ENCODE measurements at regions not wholly inside any gene's neighbourhood (a gene's known extent, or its start where the extent isn't known, plus 50 kb on each side); places are given as distances from the start of the nearest gene placed in this dataset.

- no peak for DNase-seq (ENCODE audit: low read depth in 1 of 2, low spot score in 1 of 2)
- no peak overlapping the region for H3K27ac ChIP-seq (replicated peaks)
- no peak for TF ChIP-seq GABPA (IDR thresholded peaks at IDR 0.05; ENCODE audit: low read depth)
- no peak for TF ChIP-seq POLR2AphosphoS5 (IDR thresholded peaks at IDR 0.05; ENCODE audit: low read depth)
- TF ChIP-seq SPI1 (IDR thresholded peaks at IDR 0.05; ENCODE audit: borderline replicate concordance, low read depth): no peak
- TF ChIP-seq REST (IDR thresholded peaks at IDR 0.05; ENCODE audit: insufficient replicate concordance, low read depth): no peak
- TF ChIP-seq CTCF (IDR thresholded peaks at IDR 0.05; ENCODE audit: insufficient read depth, low read length): no peak
- no peak overlapping the region for H3K4me3 ChIP-seq (replicated peaks; ENCODE audit: insufficient read depth, low read length)
- no peaks in the 10 kb centered on the region for H3K27me3 ChIP-seq (ENCODE audit: insufficient read depth, poor library complexity, severe bottlenecking)
Observed at GRCh38 chr16:64627781-64628180, 494.1 kb downstream of the CDH11 start.

- no peak overlapping the region for H3K4me3 ChIP-seq (replicated peaks; ENCODE audit: insufficient read depth, low read length)
- DNase-seq (ENCODE audit: low read depth in 1 of 2, low spot score in 1 of 2): no peak
- no peak overlapping the region for H3K27ac ChIP-seq (replicated peaks)
- no peaks in the 10 kb centered on the region for H3K27me3 ChIP-seq (ENCODE audit: insufficient read depth, poor library complexity, severe bottlenecking)
- no peak for TF ChIP-seq REST (IDR thresholded peaks at IDR 0.05; ENCODE audit: insufficient replicate concordance, low read depth)
- TF ChIP-seq SPI1 (IDR thresholded peaks at IDR 0.05; ENCODE audit: borderline replicate concordance, low read depth): no peak
- no peak for TF ChIP-seq CTCF (IDR thresholded peaks at IDR 0.05; ENCODE audit: insufficient read depth, low read length)
- no peak for TF ChIP-seq POLR2AphosphoS5 (IDR thresholded peaks at IDR 0.05; ENCODE audit: low read depth)
- TF ChIP-seq GABPA (IDR thresholded peaks at IDR 0.05; ENCODE audit: low read depth): no peak
Observed at GRCh38 chr16:64627288-64627687, 494.6 kb downstream of the CDH11 start.

GRCh38 chr16:64626776-64627175 lies 495.1 kb downstream of the CDH11 start:
- no peak for DNase-seq (ENCODE audit: low read depth in 1 of 2, low spot score in 1 of 2)
- TF ChIP-seq GABPA (IDR thresholded peaks at IDR 0.05; ENCODE audit: low read depth) (no peak), REST (IDR thresholded peaks at IDR 0.05; ENCODE audit: insufficient replicate concordance, low read depth) (no peak), CTCF (IDR thresholded peaks at IDR 0.05; ENCODE audit: insufficient read depth, low read length) (no peak), POLR2AphosphoS5 (IDR thresholded peaks at IDR 0.05; ENCODE audit: low read depth) (no peak), SPI1 (IDR thresholded peaks at IDR 0.05; ENCODE audit: borderline replicate concordance, low read depth) (no peak)
- Histone ChIP-seq H3K4me3 (replicated peaks; ENCODE audit: insufficient read depth, low read length) (no peak overlapping the region), H3K27me3 (ENCODE audit: insufficient read depth, poor library complexity, severe bottlenecking) (no peaks in the 10 kb centered on the region), H3K27ac (replicated peaks) (no peak overlapping the region)

All from HL-60 (cell line).